ENCODE measurements at regions not wholly inside any gene's neighbourhood (a gene's known extent, or its start where the extent isn't known, plus 50 kb on each side); places are given as distances from the start of the nearest gene placed in this dataset.

GRCh38 chr12:94098466-94098865, 49.9 kb upstream of the PLXNC1 start:
- no peaks in the 10 kb centered on the region for H3K9me3 ChIP-seq
- no peak for DNase-seq (ENCODE audit: low spot score in 2 of 2)
- H3K36me3 ChIP-seq, result no peaks in the 10 kb centered on the region
- no peak overlapping the region for H3K4me3 ChIP-seq
- TF ChIP-seq EP300 (IDR thresholded peaks at IDR 0.05) (no peak), CTCF (IDR thresholded peaks at IDR 0.05) (no peak), POLR2A (IDR thresholded peaks at IDR 0.05) (no peak)
- 40 to 62% methylated on average over 3 of the region's 3 CpGs for WGBS, 2 donors
- peaks cover 0 to 11% (median 6%) of the 10 kb centered on the region in 4 donors for H3K4me1 ChIP-seq
- no peak overlapping the region for H3K27ac ChIP-seq
- H3K27me3 ChIP-seq, result peaks cover 0 to 5% of the 10 kb centered on the region in 2 donors
